Left ventricle myocardium inferior (tissue), 1 donor: ENCODE measurements at regions not wholly inside any gene's neighbourhood (a gene's known extent, or its start where the extent isn't known, plus 50 kb on each side); places are given as distances from the start of the nearest gene placed in this dataset.
"Not testable (repeated sequence)": the region's sequence is repeated elsewhere in the genome, so short reads cannot be mapped to it uniquely, and the experiment has no call there.

Experiments
- DNase-seq: peaks from one replicate; pipeline ENCODE4 v3.0.0-alpha.2; 2020
- H3K27ac ChIP-seq: fragments of 200-600 bp; replicated peaks from 2 replicates; pipeline ENCODE4 v1.8.0; 2021
- H3K27me3 ChIP-seq: fragments of 200-600 bp; 2 replicates; pipeline ENCODE4 v1.8.0; 2021; ENCODE audit warnings: low read depth
- H3K36me3 ChIP-seq: fragments of 200-600 bp; 2 replicates; pipeline ENCODE4 v1.8.0; 2021
- H3K4me1 ChIP-seq: fragments of 200-600 bp; 2 replicates; pipeline ENCODE4 v1.8.0; 2021
- H3K4me3 ChIP-seq: fragments of 200-600 bp; 2 replicates; pipeline ENCODE4 v1.8.0; 2021; ENCODE audit warnings: mild to moderate bottlenecking, moderate library complexity
- H3K9me3 ChIP-seq: fragments of 200-600 bp; replicated peaks from 2 replicates; pipeline ENCODE4 v1.8.0; 2021
- intact Hi-C: fragments of 100-400 bp; cut with micrococcal nuclease; formaldehyde crosslinking; loops from one replicate; pipeline ENCODE4 v1.11.0; 2022
- TF ChIP-seq, protein P1 (sequence below): fragments of 200-600 bp; IDR thresholded peaks from 2 replicates; pipeline ENCODE4 v1.8.0; 2021; ENCODE audit warnings: antibody characterized with exemption, mild to moderate bottlenecking, borderline replicate concordance
- donor health status: DM: no; HTN: yes; CAD: no; lungs with severe emphysema.

DNA sequence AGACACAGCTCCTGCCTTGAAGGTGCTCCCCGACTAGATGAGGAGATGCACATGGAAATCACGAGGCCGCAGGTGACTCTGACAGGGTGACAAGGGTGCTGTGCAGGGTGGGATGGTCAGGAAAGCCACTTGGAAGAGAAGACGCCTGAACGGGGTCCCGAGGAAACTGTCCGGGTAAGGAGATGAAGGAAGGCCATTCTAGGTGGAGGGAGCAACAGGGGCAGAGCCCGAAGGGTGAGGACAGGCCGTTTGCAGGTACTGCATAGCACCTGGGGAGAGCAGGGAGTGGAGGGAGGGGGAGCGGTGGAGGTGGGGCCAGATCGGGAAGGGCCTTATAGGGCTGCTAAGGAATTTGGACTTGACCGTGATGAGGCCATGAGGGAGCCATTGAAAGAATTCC lies 105.6 kb upstream of the DLG1 start:
- Histone ChIP-seq H3K27me3 (no peaks in the 10 kb centered on the region), H3K4me3 (no peak overlapping the region), H3K4me1 (peaks cover 11% of the 10 kb centered on the region), H3K27ac (no peak overlapping the region), H3K36me3 (no peaks in the 10 kb centered on the region), H3K9me3 (no peaks in the 10 kb centered on the region)
- intact Hi-C loops, result no loop called here
- no peak for DNase-seq
- TF ChIP-seq, protein P1, sequence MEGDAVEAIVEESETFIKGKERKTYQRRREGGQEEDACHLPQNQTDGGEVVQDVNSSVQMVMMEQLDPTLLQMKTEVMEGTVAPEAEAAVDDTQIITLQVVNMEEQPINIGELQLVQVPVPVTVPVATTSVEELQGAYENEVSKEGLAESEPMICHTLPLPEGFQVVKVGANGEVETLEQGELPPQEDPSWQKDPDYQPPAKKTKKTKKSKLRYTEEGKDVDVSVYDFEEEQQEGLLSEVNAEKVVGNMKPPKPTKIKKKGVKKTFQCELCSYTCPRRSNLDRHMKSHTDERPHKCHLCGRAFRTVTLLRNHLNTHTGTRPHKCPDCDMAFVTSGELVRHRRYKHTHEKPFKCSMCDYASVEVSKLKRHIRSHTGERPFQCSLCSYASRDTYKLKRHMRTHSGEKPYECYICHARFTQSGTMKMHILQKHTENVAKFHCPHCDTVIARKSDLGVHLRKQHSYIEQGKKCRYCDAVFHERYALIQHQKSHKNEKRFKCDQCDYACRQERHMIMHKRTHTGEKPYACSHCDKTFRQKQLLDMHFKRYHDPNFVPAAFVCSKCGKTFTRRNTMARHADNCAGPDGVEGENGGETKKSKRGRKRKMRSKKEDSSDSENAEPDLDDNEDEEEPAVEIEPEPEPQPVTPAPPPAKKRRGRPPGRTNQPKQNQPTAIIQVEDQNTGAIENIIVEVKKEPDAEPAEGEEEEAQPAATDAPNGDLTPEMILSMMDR, result no peak

DNA sequence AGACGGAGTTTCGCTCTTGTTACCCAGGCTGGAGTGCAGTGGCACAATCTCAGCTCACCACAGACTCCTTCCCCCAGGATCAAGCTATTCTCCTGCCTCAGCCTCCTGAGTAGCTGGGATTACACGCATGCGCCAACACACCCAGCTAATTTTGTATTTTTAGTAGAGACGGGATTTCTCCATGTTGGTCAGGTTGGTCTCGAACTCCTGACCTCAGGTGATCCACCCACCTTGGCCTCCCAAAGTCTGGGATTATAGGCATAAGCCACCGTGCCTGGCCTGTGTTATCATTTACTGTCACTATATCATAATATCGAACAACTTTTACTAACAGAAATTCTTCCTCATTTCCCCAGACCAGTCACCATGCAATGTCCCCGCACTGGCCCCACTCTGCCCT lies 104.0 kb upstream of the DLG1 start:
- DNase-seq, H3K4me1 ChIP-seq, H3K27me3 ChIP-seq, H3K36me3 ChIP-seq, H3K9me3 ChIP-seq, intact Hi-C loops, H3K4me3 ChIP-seq, H3K27ac ChIP-seq: not testable (repeated sequence)

DNA sequence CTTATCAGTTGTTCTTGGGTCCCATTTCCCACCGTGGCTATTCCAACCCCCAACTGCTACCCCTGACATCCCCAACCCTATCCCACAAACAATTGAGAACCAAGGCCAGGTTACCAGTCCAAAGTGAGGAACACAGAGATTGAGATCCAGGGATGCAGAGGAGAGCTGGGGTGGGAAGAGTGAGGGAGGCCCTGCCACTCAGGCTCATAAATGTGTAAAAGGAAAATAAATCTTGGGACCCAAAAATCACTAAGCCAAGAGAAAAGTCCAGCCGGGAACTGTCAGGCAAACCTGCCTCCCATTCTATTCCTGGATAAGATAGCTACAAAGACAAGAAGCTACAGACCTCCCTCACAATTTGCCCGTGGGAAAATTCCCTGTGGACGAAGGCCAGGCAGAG lies 101.1 kb upstream of the DLG1 start:
- no peaks in the 10 kb centered on the region for H3K36me3 ChIP-seq
- no peaks in the 10 kb centered on the region for H3K9me3 ChIP-seq
- H3K4me1 ChIP-seq, result peaks cover 13% of the 10 kb centered on the region
- TF ChIP-seq, protein P1, result no peak
- H3K4me3 ChIP-seq, result no peak overlapping the region
- no peak overlapping the region for H3K27ac ChIP-seq
- intact Hi-C loops, result no loop called here
- H3K27me3 ChIP-seq, result no peaks in the 10 kb centered on the region
- no peak for DNase-seq

DNA sequence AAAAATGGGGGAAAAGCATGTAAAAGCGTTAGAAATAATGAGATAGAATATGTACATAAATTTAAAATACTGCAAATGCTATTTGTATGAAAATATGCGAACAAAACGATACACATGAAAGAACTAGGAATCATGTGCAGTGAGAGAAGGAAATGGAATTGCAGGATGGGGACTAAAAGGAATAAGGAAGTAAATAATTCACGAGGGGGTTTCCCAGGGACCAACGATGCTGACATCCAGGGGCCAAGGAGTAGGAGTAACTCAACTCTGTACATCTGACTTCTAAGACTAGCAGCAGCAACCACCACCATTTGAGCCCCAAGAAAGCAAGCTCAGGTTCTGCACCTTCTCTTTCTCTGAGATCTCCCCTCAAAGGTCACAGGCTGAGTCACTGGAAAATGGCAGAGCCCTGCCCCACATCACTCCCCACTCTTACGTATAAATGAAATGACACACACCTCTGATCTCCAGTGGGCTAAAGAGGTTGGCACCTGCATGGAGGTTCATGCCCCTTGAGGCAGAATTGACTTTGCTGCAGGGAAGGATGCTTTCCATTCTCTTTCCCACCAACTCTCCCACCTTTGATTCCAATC lies 100.0 kb upstream of the DLG1 start:
- Histone ChIP-seq H3K27ac (no peak overlapping the region), H3K27me3 (no peaks in the 10 kb centered on the region), H3K4me1 (peaks cover 21% of the 10 kb centered on the region), H3K36me3 (no peaks in the 10 kb centered on the region), H3K4me3 (no peak overlapping the region), H3K9me3 (no peaks in the 10 kb centered on the region)
- TF ChIP-seq, protein P1, result no peak
- DNase-seq, result no peak
- intact Hi-C loops, result no loop called here

DNA sequence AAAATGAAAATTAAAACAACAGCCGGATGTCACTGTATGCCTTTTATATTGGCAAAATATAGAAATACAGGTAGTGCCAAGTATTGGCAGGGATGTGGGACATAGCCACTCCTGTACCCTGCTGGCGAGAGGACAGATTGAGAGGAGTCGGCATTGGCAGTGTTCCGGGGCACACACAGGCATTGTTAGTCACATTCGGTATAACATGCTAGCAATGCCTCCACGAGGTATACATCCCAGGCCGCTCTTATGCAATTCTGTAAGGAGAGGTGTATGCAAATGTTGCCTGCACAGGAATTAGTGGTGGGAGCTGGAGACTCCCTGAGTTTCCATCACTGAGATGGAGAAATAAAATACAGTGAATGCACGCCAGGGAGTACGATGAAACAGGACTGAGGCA lies 99.4 kb upstream of the DLG1 start:
- Histone ChIP-seq H3K27ac (no peak overlapping the region), H3K4me1 (peaks cover 25% of the 10 kb centered on the region), H3K4me3 (no peak overlapping the region), H3K27me3 (no peaks in the 10 kb centered on the region), H3K36me3 (no peaks in the 10 kb centered on the region), H3K9me3 (no peaks in the 10 kb centered on the region)
- DNase-seq, result no peak
- intact Hi-C loops, result no loop called here
- TF ChIP-seq, protein P1, result no peak

DNA sequence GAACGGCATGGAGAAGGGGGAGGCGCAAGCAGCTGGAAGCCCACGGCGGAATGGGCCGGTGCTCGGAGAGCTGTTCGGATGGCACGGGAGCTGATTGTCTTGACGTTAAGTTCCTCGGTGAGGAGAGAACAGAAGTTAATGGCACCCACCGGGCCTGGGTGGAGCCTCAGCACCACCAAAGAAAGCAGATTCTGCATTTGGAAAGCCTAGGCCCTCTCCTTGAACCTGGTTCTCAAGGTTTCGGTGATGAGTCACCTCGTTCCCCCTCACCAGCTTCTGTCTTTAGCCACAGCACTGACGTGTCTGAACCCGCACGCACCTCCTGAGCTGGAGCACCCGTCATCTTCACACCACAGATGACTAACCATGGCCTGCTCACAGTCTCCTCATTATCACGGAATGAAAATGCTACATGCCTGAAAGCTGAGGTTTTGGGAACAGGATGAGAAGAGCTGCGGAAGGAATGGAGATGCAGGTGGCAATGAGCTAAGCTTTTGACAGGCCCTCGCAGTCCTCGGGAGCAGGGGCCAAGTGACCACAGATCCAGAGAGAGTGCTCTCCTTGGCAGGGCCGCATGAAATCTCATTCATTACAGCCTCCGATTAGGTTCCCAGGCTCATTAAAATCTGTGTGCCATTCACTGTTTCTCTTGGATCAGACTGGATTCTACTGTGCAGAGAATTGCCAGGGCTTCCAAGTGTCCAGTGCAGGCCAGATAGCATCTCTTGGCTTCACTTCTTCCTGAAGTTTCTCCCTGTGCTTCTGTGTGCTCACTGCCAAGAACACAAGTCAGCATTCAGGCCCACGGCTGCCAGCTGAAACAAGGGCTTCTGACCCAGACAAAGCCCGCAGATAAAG lies 96.3 kb upstream of the DLG1 start:
- TF ChIP-seq, protein P1, result no peak
- Histone ChIP-seq H3K27me3 (no peaks in the 10 kb centered on the region), H3K36me3 (no peaks in the 10 kb centered on the region), H3K27ac (peak overlapping the region; percentile 76), H3K4me1 (peaks cover 29% of the 10 kb centered on the region), H3K9me3 (no peaks in the 10 kb centered on the region), H3K4me3 (no peak overlapping the region)
- peak; percentile 64 for DNase-seq
- intact Hi-C loops, result no loop called here

DNA sequence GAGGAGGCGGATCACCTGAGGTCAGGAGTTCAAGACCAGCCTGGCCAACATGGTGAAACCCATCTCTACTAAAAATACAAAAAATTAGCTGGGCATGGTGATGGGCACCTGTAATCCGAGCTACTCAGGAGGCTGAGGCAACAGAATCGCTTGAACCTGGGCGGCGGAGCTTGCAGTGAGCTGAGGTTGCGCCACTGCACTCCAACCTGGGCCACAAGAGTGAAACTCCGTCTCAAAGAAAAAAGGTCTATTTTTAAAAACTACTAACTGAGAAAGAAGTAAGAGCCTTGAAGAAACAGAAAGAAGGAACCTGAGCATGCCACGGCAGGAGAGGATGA lies 95.7 kb upstream of the DLG1 start:
- H3K36me3 ChIP-seq, DNase-seq, H3K9me3 ChIP-seq, H3K4me3 ChIP-seq, intact Hi-C loops, H3K27me3 ChIP-seq: not testable (repeated sequence)
- Histone ChIP-seq H3K27ac (peak overlapping the region; percentile 76), H3K4me1 (peaks cover 29% of the 10 kb centered on the region)
